ENCODE measurements at regions not wholly inside any gene's neighbourhood (a gene's known extent, or its start where the extent isn't known, plus 50 kb on each side); places are given as distances from the start of the nearest gene placed in this dataset.

- TF ChIP-seq, protein P1, sequence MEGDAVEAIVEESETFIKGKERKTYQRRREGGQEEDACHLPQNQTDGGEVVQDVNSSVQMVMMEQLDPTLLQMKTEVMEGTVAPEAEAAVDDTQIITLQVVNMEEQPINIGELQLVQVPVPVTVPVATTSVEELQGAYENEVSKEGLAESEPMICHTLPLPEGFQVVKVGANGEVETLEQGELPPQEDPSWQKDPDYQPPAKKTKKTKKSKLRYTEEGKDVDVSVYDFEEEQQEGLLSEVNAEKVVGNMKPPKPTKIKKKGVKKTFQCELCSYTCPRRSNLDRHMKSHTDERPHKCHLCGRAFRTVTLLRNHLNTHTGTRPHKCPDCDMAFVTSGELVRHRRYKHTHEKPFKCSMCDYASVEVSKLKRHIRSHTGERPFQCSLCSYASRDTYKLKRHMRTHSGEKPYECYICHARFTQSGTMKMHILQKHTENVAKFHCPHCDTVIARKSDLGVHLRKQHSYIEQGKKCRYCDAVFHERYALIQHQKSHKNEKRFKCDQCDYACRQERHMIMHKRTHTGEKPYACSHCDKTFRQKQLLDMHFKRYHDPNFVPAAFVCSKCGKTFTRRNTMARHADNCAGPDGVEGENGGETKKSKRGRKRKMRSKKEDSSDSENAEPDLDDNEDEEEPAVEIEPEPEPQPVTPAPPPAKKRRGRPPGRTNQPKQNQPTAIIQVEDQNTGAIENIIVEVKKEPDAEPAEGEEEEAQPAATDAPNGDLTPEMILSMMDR (IDR thresholded peaks at IDR 0.05; ENCODE audit: low read depth, low read length): no peak
- H3K4me3 ChIP-seq (ENCODE audit: low read depth, low read length): no peak overlapping the region
Observed at GRCh38 chr3:139252719-139253118, 91.1 kb upstream of the MRPS22 start.

DNA sequence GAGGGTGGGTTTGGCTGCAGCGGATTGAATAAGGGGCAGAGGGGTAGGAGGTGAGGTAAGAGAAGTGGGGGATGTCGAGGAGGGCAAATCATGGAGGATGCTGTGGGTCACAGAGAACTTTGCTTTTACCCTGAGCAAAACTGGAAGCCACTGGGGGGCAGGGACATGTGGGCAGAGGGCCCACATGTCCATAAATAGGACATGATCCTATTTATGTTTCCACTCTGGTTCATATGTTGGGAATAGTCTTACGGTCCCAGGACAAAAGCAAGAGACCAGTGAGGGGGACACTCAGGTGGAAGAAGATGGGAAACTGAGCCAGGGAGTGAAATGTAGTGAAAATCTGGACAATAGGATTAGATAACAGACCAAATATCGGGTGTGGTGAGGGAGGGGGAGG is 85.5 kb upstream of the MRPS22 start:
- TF ChIP-seq, protein P1 (IDR thresholded peaks at IDR 0.05; ENCODE audit: low read depth, low read length): no peak

DNA sequence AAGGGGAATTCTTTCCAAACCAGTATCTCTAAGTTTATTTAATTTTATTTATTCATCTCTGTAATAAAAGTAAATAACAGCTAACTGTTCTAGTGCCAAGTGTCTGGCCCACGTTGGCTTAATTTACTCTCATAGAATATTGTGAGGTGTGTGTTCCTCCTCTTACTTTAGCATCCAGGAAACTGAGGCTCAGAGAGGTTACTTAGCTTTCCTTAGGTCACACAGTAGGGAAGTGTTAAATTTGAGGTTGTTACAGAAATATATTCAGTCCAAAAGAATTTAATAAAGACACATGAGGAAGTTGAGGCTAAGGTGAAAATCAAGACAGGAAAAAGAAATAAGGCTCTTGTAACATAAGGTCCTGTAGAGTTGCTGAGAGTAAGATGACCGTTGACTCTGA is 84.4 kb upstream of the MRPS22 start:
- no peak overlapping the region for H3K4me3 ChIP-seq (ENCODE audit: low read depth, low read length)
- TF ChIP-seq, protein P1 (IDR thresholded peaks at IDR 0.05; ENCODE audit: low read depth, low read length): no peak

More for the DNA sequence above, 85.5 kb upstream of the MRPS22 start:
- no peak overlapping the region for H3K4me3 ChIP-seq (ENCODE audit: low read depth, low read length)

GRCh38 chr3:139260041-139260486 is 83.8 kb upstream of the MRPS22 start:
- H3K4me3 ChIP-seq (ENCODE audit: low read depth, low read length): no peak overlapping the region
- TF ChIP-seq, protein P1 (IDR thresholded peaks at IDR 0.05; ENCODE audit: low read depth, low read length): no peak

DNA sequence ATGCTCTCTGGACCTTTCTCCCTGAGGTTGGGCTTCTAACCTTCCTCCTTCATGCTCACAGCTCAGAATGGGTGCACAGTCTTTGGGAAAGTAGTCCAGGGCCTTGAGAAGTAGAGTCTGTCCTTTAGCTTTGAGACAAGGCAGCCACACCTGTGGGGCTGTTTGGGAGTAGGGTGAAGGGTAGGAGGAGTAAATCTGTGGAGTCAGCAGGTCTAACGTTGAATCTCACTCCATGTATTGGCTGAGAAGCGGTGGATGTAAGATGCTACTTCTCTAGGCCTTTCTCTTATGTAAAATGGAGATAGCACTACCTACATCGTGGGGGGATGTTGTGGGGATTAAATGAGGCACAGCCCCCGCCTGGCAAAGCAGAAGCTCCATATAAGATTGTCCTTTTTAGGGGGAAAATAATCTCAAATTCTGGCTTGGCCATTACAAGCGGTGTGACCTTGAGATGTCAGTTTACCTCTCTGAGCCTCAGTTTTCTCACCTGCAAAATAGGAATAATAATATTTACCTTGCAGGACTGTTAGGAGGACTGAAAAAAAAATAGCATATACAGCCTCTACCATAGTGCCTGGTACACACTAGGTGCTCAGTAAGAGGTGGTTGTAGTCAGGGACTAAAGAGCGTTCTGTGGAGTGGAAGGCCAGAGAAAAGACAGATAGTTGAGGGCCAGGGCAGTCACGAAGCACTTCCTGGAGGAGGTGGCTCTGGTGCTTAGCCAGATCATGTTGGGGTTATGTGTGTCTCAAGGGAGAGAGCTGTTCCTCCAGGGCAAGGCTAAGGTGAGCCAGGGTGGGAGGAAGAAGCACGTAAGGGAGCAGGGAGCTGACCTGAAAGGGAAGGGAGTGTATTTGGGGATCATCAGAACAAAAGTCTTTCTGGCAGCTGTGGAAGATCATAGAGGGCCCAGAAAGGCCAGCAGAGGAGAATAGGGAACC is 82.8 kb upstream of the MRPS22 start:
- TF ChIP-seq, protein P1 (IDR thresholded peaks at IDR 0.05; ENCODE audit: low read depth, low read length): no peak
- no peak overlapping the region for H3K4me3 ChIP-seq (ENCODE audit: low read depth, low read length)

- TF ChIP-seq, protein P1 (IDR thresholded peaks at IDR 0.05; ENCODE audit: low read depth, low read length): no peak
- no peak overlapping the region for H3K4me3 ChIP-seq (ENCODE audit: low read depth, low read length)
Observed at GRCh38 chr3:139261754-139262586, 81.8 kb upstream of the MRPS22 start.

Measured in WI38 (cell line).